ENCODE measurements at regions not wholly inside any gene's neighbourhood (a gene's known extent, or its start where the extent isn't known, plus 50 kb on each side); places are given as distances from the start of the nearest gene placed in this dataset.

DNA sequence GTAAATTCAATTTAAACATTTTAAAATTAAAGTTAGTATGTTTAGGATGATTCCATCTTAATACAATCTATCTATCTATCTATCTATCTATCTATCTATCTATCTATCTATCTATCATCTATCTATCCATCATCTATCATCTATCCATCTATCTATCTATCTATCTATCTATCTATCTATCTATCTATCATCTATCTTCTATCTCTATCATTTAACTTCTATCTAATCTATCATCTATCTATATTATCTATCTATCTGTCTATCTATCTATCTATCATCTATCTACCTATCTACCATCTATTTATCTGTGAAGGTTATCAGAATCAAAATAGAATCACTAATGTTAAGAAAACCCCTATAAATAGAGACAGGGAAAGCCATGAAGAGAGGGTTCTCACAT is 78.3 kb downstream of the RAMP3 start:
- DNase-seq = no peak

DNA sequence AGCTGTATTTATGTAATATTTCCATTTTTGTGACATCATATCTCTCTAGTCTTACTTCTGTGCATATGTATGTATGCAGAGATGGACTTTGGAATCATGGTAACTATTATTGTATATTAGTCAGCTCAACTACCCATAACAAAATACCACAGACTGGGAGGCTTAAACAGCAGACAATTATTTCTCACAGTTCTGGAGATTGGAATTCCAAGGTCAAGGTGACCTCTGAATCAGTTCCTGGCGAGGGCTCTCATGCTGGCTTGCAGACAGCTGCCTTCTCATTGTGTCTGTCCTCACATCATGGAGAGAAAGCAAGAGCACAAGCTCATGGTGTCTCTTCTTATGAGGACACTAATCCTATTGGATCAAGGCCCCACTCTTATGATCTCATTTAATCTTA is 79.1 kb downstream of the RAMP3 start:
- DNase-seq = no peak

DNA sequence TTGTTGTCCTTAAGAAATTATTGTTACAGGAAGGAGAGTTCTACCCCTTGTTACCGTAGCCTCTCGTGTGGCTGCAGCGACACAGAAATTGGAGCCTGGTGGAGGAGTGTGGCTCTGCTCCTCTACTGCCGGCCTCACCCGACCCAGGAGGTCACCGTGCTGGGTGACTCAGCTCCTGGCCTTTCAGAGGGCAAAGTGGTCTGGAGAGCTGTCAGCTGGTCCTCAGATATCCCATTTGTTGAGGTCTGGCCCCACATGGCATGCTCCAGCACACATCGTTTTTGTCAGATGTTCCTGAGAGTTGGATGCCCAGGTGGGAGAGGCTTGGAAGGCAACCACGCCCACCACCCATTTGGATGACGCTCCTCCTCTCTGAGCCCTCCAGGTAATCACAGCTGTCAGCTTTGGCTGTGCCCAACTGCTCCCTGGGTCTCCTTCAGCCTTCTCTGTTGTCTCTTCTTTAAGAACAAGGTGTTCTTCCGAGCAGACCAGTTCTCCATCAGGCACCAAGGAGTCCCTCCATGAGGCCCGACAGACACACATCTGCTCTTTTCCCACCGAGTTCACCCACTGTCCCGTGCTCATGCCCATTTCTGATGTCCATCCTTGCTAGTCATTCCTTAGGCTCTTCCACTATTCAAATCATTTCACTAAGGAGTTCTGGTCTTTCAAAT is 80.3 kb downstream of the RAMP3 start:
- no peak for DNase-seq

DNA sequence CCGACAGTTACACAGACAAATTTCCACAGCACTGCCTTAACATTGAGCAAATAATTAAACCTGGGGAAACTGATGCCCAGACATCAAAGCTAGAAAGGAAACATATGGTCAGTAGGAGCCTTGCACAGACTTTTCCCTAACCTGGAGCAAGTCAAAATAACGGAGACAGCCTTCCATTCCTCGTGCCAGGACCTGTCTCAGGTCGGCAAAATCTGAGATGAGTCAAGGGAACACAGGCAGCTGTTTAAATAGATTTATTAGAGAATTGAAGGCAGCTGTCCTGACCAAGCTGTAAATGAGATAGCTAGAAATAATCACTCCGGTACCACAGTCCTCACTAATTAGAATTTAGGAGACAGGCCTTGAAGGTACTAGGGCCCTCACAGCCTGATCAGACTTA is 81.2 kb downstream of the RAMP3 start:
- DNase-seq = no peak

DNA sequence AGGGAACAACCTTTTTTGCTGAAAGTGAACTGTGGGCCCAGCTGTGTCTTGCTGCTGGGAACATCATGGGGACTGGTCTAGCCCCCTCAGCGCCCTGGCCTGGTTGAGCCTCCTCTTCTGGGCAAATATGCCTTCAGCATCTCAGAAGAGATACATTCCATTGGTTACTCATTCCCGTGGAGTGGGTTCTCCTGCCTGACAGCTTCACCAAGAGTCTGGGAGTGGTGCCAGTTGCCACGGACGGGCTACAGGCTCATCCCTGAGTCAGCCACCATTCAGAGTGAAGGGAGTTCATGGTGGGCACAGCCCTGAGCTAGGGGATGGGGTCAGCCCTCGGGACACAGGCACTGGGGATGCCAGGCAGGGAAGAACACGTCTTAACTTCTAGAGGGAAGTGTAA is 81.9 kb downstream of the RAMP3 start:
- DNase-seq = no peak

DNA sequence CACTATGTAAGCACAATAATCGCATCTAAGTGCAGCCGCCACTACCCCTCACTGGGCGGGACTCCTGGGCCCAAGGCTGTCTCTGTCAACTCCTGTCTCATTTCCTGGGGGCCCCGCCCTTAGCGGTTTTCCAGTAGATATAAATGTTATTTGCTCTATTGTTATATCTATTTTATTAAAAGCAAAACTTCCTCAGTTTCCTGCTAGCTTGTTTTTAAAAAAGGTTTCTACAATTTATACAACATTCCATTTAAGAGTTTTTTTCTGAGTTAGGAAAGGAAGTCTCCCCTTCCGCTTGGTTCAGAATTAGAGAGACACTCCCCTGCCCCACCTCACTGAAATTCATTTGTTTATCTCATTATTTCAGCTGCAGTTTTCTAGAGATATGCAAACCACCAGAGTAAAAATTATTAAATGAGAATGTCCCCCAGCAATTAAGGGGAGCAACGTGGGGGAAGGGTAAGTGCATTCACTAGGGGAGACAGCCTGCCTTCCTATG is 82.7 kb downstream of the RAMP3 start:
- no peak for DNase-seq

DNA sequence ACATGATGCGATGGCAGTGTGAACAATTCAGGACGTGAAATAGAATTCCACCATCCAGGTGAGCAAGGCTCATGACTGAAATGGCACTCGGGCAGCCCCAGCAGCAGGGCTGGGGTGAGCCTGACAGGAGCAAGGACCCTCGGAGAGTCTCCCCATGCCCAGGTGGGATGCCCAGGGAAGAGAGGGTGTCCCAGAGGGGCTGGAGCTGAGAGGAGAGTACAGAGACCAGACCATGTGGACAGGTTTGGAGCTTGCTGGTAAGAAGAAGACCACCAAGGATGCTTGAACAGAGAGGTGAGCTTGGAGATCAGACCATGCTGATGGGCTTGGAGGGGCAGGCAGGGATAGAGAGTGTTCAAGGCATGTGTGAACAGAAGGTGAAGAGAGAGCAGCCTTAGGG is 83.3 kb downstream of the RAMP3 start:
- DNase-seq = no peak

DNA sequence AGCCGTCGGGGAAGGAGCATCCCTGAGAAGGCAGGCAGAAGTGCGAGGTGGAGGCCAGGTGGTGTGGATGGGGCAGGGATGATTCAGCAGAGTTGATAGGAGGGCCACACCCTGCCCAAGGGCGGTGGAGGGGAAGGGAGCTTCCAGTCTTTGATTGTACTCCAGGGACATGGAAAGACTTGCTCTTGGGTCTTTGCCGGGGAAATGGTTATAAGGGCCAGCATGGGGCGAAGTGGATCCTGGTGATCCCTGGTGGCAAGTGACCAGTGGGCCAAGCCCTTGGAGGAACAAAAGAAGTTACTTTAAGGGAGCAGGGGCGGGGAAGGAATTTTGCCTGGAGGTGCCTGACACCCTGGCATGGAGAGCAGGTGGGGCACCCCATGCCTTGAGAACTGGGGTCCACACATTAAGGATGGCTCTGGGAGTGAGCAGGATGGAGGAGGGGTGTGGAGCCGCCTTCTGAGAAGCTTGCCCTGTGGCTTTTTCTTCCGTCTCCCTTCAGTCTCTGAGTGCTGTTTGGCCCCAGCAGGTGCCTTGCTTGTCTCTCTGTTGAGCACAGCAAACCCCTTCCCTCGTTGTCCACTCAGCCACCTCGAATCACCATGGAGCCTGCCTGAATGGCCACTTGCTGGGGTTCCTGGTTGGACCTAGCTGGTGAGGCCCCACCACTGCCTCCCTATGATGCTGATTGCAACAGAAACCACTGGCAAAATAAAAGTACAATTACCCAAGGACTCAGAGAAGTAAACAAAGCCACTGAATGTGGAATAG is 83.9 kb downstream of the RAMP3 start:
- no peak for DNase-seq

DNA sequence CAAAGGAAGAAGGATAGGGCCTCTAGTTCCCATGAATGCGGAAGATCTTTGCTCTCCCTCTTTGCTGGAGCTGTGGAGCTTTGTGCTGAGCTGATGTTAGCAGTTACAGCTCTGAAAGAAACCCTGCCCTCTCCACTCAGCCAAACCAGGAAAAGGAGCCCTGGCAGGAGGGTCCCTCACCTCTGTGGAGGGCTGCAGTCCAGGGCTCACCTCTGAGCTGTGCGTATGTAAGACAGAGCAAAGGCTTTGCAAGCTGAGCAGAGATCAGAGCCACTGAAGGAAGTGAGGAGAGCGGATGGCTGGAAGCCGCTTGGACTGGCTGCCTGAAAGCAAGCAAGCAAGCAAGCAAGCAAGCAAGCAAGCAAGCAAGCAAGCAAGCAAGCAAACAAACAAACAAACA is 84.7 kb downstream of the RAMP3 start:
- no peak for DNase-seq

DNA sequence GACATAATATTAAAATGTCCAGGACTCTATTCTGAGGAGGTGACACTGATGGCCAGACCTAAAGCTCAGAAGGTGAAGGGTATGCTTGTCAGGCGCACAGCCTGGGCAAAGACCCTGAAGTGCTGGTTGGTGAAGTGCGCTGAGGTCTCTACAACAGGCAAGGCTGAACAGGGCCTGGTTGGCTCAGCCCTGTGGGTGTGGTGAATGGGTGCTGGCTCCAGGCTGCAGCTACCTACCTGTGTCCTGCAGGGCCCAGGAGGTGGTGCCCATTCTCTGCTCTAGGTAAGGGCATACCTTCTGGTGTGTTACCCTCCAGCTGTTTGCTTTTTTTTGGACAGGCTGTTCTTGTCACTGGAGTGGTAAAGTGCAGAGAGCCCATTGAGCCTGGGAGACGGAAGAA is 85.1 kb downstream of the RAMP3 start:
- DNase-seq = no peak

DNA sequence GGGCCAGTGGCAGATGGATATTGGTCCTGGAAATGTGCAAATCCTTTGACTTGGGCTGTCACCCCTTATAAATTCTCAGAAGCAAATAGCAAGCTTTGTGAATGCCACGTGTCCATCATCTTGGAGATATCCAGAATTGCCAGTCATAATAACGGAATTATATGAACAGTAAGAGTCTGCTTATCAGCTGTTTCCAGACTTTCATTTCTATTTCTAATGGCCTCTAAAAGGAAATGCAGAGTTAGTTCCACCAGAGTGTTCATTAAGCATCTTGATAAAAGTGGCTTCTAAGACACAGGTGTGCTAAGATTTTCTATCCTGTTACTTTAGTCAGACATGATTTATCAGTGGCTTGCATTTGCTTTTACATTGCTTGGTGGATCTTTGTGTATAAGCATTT is 87.4 kb downstream of the RAMP3 start:
- no peak for DNase-seq

DNA sequence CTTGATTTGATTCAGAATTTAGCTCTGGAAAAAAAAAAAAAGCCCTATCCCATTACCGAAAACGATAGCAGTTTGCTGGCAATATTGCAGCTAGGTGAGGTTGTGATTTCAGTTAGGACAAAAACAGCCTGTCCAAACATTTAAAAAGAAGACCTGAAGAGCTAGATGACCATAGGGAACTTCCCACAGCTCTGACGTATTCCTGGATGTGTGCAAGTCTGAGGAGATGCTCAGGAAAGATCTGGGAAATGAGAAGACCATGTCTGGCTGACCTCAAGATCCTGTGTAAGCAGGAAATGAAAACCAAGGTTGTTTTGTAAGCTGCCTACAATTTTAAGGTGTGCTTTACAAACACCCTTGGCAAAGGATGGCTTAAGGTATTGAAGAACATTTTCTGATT is 88.7 kb downstream of the RAMP3 start:
- no peak for DNase-seq

DNA sequence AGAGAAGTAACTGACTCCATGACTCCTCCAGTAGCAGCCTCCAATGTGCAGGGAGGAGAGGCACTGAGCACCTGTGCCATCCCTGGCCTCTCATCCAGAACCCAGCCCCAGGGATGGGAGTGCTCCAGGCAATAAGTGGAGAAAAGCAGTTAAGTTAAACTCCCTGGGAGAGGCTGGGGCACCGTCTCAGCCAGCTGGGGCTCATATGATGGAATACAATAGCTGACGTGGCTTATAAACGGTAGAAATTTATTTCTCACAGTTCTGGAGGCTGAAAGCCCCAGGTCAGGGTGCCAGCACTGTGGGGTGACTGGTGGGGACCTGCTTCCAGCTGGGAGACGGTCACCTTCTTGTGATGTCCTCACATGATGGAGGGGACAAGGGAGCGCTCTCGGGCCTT is 94.7 kb downstream of the RAMP3 start:
- DNase-seq = no peak

DNA sequence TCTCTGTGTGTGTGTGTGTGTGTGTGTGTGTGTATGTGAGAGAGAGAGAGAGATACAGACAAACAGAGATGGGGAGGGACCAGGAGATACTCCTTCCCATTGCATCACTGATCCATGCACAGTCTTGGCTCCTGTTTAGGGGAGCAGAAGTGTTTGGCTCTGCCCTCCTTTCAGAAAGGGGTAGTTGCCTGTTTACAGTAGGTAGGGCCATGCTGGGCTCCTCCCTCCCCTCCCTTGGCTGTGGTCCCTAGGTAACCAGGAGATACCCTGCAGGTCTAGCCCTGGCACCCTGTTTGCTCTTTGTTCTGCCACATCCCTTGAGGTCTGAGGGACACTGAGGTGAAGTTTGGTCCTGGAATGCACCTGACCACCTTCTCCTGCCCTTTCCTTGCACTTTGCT is 95.3 kb downstream of the RAMP3 start:
- DNase-seq = no peak

DNA sequence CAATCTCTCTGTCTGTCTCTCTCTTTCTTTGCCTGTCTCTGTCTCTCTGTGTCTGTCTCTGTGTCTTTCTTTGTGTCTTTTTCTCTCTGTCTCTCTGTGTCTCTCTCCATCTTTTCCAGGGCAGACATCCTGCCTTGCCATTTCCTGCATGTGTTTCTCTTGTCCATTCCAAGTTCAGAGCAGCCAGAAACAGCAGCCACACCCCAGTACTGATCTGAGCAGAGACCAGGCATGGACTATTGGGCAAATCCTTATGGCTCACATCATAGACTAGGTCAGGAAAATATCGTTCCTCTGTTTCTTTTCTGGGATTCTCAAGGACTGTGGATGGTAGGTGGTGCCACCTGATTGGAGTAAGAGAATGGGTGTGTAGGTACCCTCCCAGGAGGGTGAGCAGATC is 95.8 kb downstream of the RAMP3 start:
- DNase-seq = no peak

DNA sequence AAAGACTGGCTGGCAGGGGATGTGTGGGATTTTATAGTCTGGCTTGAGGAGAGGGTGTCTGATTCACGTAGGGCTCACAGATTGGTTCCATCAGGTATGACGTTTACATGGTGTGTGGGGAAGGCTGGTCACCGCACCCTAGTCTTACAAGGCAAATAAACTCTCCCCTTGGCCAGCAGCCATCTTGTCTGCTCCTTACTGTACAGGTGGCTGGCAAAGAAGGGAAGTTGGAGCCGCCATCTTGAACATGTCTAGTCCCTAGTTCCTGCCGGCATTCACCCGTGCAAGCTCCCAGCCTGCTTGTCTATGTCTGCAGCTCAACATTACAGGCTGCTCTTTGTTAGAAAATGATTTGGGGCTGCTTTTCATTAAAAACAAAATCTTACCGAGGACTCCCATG is 97.6 kb downstream of the RAMP3 start:
- no peak for DNase-seq

DNA sequence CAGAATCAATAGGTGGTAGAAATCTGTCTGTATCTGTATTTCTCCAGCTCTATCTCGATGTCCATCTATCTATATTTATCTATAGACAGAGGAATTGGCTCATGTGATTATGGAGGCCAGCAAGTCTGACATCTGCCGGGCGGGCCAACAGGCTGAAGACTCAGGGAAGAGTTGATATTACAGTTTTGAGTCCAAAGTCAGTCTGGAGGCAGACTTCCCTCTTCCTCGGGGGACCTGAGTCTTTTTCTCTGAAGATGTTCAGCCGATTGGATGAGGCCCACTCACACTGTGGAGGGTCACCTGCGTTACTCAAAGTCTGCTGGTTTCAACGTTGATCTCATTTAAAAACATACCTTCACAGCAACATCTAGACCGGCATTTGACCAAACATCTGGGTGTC is 98.7 kb downstream of the RAMP3 start:
- no peak for DNase-seq

DNA sequence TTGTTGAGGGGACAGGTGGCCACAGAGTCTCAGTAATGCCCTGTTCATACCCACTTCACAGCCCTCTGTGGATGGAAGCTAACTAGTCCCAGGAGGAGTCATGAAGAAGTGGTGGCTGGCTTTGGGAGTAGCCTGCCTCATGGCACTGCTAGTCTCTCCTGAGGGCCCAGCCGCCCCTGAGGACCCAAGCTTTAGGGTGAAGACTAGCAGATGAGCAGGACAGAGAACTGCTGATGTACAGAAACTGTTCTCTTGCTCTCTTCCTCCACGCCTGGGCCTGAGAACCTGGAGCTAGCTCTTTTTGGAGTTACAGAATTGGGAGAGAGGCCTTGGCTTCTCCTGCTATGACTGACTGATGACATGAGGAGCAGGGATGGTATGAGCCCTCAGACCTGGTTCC is 99.2 kb downstream of the RAMP3 start:
- DNase-seq = no peak

DNA sequence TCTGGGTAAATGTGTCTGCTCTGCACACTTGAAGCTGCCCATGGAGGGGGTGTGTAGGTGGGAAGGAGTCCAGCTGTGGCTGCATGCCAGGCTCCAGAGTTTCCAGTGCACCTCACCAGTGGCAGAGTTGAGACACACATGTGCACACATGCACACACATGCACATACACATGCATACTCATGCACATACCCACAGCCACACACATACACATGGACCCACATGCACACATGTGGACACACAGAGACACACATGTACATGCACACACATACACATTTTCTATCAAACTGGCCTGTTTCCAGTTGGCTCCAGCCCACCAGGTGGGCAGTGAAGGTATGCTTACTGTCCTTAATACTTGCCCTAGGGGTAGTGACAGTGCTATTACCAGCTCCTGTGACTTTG is 99.7 kb downstream of the RAMP3 start:
- DNase-seq = no peak

DNA sequence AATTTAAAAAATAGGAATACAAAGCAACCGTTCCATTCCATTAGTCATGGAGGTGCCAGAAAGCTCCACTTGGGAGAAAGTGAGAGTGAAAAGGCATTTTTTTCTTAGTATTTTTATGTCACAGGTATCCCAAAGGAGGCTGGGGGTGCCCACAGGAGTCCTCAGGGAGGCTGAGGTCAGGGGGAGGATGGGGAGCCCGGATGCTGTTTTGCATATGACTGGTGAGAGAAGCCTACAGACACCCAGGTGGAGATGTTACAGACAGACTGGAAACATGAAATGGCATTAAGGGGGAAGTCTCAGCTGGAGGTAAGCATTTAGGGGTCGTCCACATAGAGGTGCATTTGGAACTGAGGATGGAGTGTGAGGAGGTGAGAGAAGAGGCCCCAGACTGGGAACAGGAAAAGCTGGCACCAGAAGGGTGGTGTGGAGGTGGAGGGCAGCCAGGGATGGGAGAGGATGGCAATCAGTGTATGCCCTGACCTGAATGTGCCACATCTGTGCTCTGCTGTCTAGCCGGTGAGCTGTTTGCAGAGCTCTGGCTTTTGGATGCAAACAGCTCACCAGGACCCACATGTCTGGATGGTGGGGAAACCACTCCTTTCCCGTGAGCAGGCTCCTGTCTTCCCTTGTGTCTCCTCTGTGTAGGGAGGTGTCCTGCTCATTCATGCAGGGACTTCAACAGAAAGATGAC is 101.1 kb downstream of the RAMP3 start:
- DNase-seq = no peak

DNA sequence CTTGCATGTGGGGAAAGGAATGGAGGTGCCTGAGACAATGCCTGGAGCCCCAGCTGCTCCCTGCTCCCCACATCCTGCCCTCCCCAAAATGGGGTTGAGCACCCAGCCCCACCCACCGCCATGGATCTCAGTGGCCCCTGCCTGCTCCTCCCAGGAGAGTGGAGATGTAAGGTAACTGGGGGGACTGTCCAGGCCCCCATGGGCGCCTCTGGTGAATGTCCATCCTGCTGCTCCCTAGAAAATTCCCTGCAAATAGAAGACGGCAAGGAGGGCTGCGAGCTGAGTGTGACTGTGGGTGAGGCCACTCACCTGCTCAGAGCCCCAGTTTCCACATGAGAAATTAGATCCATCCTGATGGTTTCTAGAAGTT is 101.6 kb downstream of the RAMP3 start:
- DNase-seq = no peak

DNA sequence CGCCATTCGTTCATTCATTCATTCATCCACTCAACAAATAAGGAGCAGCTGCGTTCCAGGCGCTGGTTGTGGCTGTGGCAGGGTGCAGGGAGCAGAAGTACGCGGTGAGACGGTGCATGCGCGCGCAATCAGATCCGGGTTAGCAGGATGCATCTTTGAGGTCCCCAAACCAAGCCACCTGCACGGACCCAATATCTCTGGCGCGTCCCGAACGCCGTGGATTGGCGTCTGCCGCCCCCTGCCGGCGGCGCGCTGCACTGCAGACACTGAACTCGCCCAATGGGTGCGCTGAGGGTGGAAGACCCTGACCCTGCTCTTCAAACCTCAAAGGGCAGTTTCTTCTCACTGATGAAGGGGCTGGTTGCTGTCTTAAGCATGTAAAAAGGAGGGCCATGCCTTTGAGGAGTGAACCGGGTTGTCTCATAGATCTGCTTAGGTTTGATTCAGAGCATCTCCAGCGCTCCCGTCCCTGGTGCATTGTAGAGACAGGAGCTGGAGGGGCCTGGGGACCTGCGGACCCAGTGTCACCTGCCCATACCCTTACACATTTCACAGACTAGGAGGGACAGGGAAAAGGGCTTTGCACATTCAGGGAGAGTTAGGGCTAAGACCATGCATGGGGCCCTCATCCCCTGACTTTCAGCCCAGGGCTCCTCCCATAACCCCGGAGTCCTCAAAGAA is 102.5 kb downstream of the RAMP3 start:
- DNase-seq = peak; percentile 4 to 17

DNA sequence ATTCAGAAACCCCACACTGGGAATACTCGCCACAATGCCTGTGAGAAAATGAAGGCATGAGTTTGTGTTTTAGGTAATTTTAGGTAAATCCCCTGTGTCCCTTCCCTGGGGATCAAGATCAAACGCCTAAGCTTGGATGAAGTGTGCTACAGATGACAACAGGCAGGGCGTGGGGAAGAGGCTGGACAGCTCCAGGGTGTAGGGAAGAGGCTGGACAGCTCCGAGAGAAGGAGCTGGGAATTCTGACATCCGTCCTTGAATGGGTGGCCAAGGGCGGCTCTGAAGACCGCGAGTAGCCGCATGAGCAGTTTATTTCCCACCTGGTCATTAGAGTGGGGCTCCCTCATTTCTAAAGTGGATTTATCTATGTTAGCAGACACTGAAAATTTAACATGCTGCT is 109.7 kb downstream of the RAMP3 start:
- DNase-seq = no peak

DNA sequence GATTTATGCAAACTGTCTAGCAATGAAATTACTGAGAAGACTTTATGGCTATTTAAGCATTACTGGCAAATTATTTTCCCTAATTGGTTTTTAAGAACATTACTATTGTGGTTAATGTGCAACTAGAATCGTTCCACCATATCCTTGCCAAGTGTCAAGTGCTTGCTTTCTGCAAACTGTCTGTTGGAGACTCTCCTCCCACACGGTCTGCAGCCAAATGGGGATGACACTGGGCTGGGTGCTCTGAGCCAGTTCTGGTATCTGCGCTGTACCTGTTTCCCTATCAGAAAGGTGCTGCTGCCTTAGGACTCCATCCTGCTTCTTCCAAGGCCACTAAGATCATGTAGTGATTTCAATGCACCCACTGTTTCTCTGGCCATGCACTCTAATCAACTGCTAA is 110.4 kb downstream of the RAMP3 start:
- DNase-seq = no peak
